ENCODE measurements at regions not wholly inside any gene's neighbourhood (a gene's known extent, or its start where the extent isn't known, plus 50 kb on each side); places are given as distances from the start of the nearest gene placed in this dataset.

- TF ChIP-seq POLR2A (IDR thresholded peaks at IDR 0.05) (no peak), CTCF (IDR thresholded peaks at IDR 0.05) (no peak)
- Histone ChIP-seq H3K9me3 (no peaks in the 10 kb centered on the region), H3K27ac (no peak overlapping the region), H3K4me3 (replicated peaks in 1 of 3) (no peak overlapping the region), H3K36me3 (no peaks in the 10 kb centered on the region), H3K27me3 (no peaks in the 10 kb centered on the region), H3K4me1 (no peaks in the 10 kb centered on the region)
- intact Hi-C loops (cut with DNase I) = no loop called here
- no peak for DNase-seq
- 70 to 71% methylated on average over 6 of the region's 6 CpGs for WGBS, 2 donors
These were observed 643.0 kb upstream of the GOLIM4 start for GRCh38 chr3:168738527-168739325.

GRCh38 chr3:168736202-168736601 lies 640.5 kb upstream of the GOLIM4 start:
- TF ChIP-seq CTCF (IDR thresholded peaks at IDR 0.05) = no peak
- H3K36me3 ChIP-seq = no peaks in the 10 kb centered on the region
- DNase-seq = no peak
- H3K27me3 ChIP-seq = no peaks in the 10 kb centered on the region
- H3K4me1 ChIP-seq = no peaks in the 10 kb centered on the region
- no peaks in the 10 kb centered on the region for H3K9me3 ChIP-seq
- WGBS, 2 donors = 76 to 80% methylated on average over 2 of the region's 2 CpGs
- no peak overlapping the region for H3K4me3 ChIP-seq (replicated peaks in 1 of 3)
- H3K27ac ChIP-seq = no peak overlapping the region
- intact Hi-C loops (cut with DNase I) = no loop called here

- DNase-seq = no peak
- H3K9me3 ChIP-seq = no peaks in the 10 kb centered on the region
- no peaks in the 10 kb centered on the region for H3K4me1 ChIP-seq
- no peaks in the 10 kb centered on the region for H3K27me3 ChIP-seq
- 63 to 70% methylated on average over 3 of the region's 3 CpGs for WGBS, 2 donors
- no peaks in the 10 kb centered on the region for H3K36me3 ChIP-seq
- no peak for TF ChIP-seq CTCF (IDR thresholded peaks at IDR 0.05)
- TF ChIP-seq POLR2A (IDR thresholded peaks at IDR 0.05) = no peak
- no peak overlapping the region for H3K4me3 ChIP-seq (replicated peaks in 1 of 3)
- intact Hi-C loops (cut with DNase I) = no loop called here
- H3K27ac ChIP-seq = no peak overlapping the region
These were observed 634.3 kb upstream of the GOLIM4 start for GRCh38 chr3:168730073-168730472.

GRCh38 chr3:168722091-168722490 lies 626.4 kb upstream of the GOLIM4 start:
- Histone ChIP-seq H3K4me3 (replicated peaks in 1 of 3) (no peak overlapping the region), H3K9me3 (no peaks in the 10 kb centered on the region), H3K27me3 (no peaks in the 10 kb centered on the region), H3K36me3 (no peaks in the 10 kb centered on the region), H3K4me1 (no peaks in the 10 kb centered on the region), H3K27ac (no peak overlapping the region)
- TF ChIP-seq POLR2A (IDR thresholded peaks at IDR 0.05) (no peak), CTCF (IDR thresholded peaks at IDR 0.05) (no peak)
- DNase-seq = no peak
- intact Hi-C loops (cut with DNase I) = no loop called here

GRCh38 chr3:168714609-168715240 lies 619.0 kb upstream of the GOLIM4 start:
- TF ChIP-seq CTCF (IDR thresholded peaks at IDR 0.05) (no peak), POLR2A (IDR thresholded peaks at IDR 0.05) (no peak)
- H3K4me3 ChIP-seq (replicated peaks in 1 of 3) = no peak overlapping the region
- no peak for DNase-seq
- H3K27me3 ChIP-seq = no peaks in the 10 kb centered on the region
- H3K36me3 ChIP-seq = no peaks in the 10 kb centered on the region
- WGBS, 2 donors = 88 to 96% methylated on average over 1 of the region's 1 CpG
- H3K4me1 ChIP-seq = no peaks in the 10 kb centered on the region
- no peaks in the 10 kb centered on the region for H3K9me3 ChIP-seq
- no peak overlapping the region for H3K27ac ChIP-seq
- intact Hi-C loops (cut with DNase I) = no loop called here

All from thyroid gland (tissue), 4 donors.